H1 (cell line): ENCODE measurements at regions not wholly inside any gene's neighbourhood (a gene's known extent, or its start where the extent isn't known, plus 50 kb on each side); places are given as distances from the start of the nearest gene placed in this dataset.

ENCODE experiments used
- ATF2 ChIP-seq: IDR thresholded peaks from 2 replicates; pipeline ENCODE4 v1.6.1; 2012; ENCODE audit warnings: low read length, inconsistent platforms
- JUN ChIP-seq: IDR thresholded peaks from 2 replicates; pipeline ENCODE4 v1.6.1; 2011; ENCODE audit warnings: low read depth, mild to moderate bottlenecking, improper control_type of control experiment, low read length
- RAD21 ChIP-seq, 2 experiments: IDR thresholded peaks in 1 of 2; conservative IDR thresholded peaks in 1 of 2; 2 replicates each; pipeline ENCODE4 v1.6.1; 2011; ENCODE audit warnings: low read depth in 2 of 2, low read length in 2 of 2, improper control_type of control experiment in 1 of 2, inconsistent platforms in 1 of 2, mild to moderate bottlenecking in 1 of 2, moderate library complexity in 1 of 2
- RNF2 ChIP-seq: fragments of 200-900, 300-1000 bp; sonication (generic); IDR thresholded peaks from 2 replicates; pipeline ENCODE4 v1.7.1; 2016; ENCODE audit warnings: borderline replicate concordance, low read depth, mild to moderate bottlenecking, antibody characterized with exemption, low read length; ENCODE audit not compliant: poor library complexity, severe bottlenecking; ENCODE audit errors: missing control alignments

GRCh38 chr16:5801396-5801795 lies 703.8 kb upstream of the EEF2KMT start (continued):
- TF ChIP-seq RNF2 (no peak), ATF2 (no peak), JUN (no peak), RAD21 (IDR thresholded peaks at IDR 0.05 in 1 of 2, conservative IDR thresholded peaks at IDR 0.05 in 1 of 2; ENCODE audit: low read depth in 2 of 2, low read length in 2 of 2) (no peak)
